Smooth muscle cell (in vitro differentiated cells): ENCODE measurements at regions not wholly inside any gene's neighbourhood (a gene's known extent, or its start where the extent isn't known, plus 50 kb on each side); places are given as distances from the start of the nearest gene placed in this dataset.

ENCODE experiments used
- DNase-seq: peaks from one replicate; lab custom pipeline; 2025; ENCODE audit not compliant: unreplicated experiment; lab: John Stamatoyannopoulos, UW
- H2AFZ ChIP-seq: fragments of 200-600 bp; sonication (generic); 2 replicates; pipeline ENCODE4 v1.6.0; 2016; ENCODE audit warnings: antibody characterized with exemption, low read depth, mild to moderate bottlenecking
- H3F3A ChIP-seq: fragments of 200-600 bp; sonication (generic); 2 replicates; pipeline ENCODE4 v1.6.0; 2017; ENCODE audit warnings: antibody characterized with exemption, low read depth
- H3K27ac ChIP-seq: fragments of 200-600 bp; sonication (generic); 2 replicates; pipeline ENCODE4 v1.5.1; 2016; ENCODE audit warnings: low read depth, mild to moderate bottlenecking
- H3K27me3 ChIP-seq: fragments of 200-600 bp; sonication (generic); 2 replicates; pipeline ENCODE4 v1.6.1; 2016; ENCODE audit warnings: low read depth, mild to moderate bottlenecking
- H3K36me3 ChIP-seq: fragments of 200-600 bp; sonication (generic); 2 replicates; pipeline ENCODE4 v1.5.1; 2016; ENCODE audit warnings: low read depth
- H3K4me1 ChIP-seq: fragments of 200-600 bp; sonication (generic); 2 replicates; pipeline ENCODE4 v1.5.1; 2016; ENCODE audit warnings: low read depth
- H3K4me2 ChIP-seq: fragments of 200-600 bp; sonication (generic); 2 replicates; pipeline ENCODE4 v1.6.0; 2016; ENCODE audit warnings: mild to moderate bottlenecking
- H3K4me3 ChIP-seq: fragments of 200-600 bp; sonication (generic); 2 replicates; pipeline ENCODE4 v1.5.1; 2016; ENCODE audit warnings: mild to moderate bottlenecking
- H3K79me2 ChIP-seq: fragments of 200-600 bp; sonication (generic); 2 replicates; pipeline ENCODE4 v1.6.0; 2016; ENCODE audit warnings: low read depth, mild to moderate bottlenecking
- H3K9ac ChIP-seq: fragments of 200-600 bp; sonication (generic); 2 replicates; pipeline ENCODE4 v1.6.0; 2016; ENCODE audit warnings: low read depth
- H3K9me3 ChIP-seq: fragments of 200-600 bp; sonication (generic); replicated peaks from 2 replicates; pipeline ENCODE4 v1.5.1; 2016; ENCODE audit warnings: low read depth
- H4K20me1 ChIP-seq: fragments of 200-600 bp; sonication (generic); 2 replicates; pipeline ENCODE4 v1.6.0; 2016; ENCODE audit warnings: low read depth
- CTCF ChIP-seq: fragments of 200-600 bp; sonication (generic); IDR thresholded peaks from 2 replicates; pipeline ENCODE4 v1.5.1; 2017; ENCODE audit warnings: borderline replicate concordance, mild to moderate bottlenecking, antibody characterized with exemption; ENCODE audit not compliant: insufficient read depth, poor library complexity, severe bottlenecking
- WGBS: methylation state at CpG from one replicate; pipeline ENCODE4 v1.1.7; 2016; ENCODE audit warnings: low lambda C conversion rate; 5-methylcytosine and 5-hydroxymethylcytosine counted together

GRCh38 chr11:109552376-109552775 lies 130.4 kb downstream of the C11orf87 start:
- Histone ChIP-seq H3K27ac (no peak overlapping the region), H3K79me2 (no peaks in the 10 kb centered on the region), H3K9me3 (no peaks in the 10 kb centered on the region), H3K27me3 (no peaks in the 10 kb centered on the region), H3K36me3 (no peaks in the 10 kb centered on the region), H3K4me3 (no peak overlapping the region), H3K4me1 (peaks cover 5% of the 10 kb centered on the region), H3K9ac (no peak overlapping the region), H3F3A (no peaks in the 10 kb centered on the region), H2AFZ (no peak overlapping the region), H3K4me2 (peak overlapping the region; percentile 25), H4K20me1 (no peaks in the 10 kb centered on the region)
- WGBS, result 43% methylated on average over 3 of the region's 3 CpGs
- no peak for DNase-seq
- TF ChIP-seq CTCF, result no peak

GRCh38 chr11:109553284-109553683 lies 131.3 kb downstream of the C11orf87 start:
- Histone ChIP-seq H4K20me1 (no peaks in the 10 kb centered on the region), H3K79me2 (no peaks in the 10 kb centered on the region), H3F3A (no peaks in the 10 kb centered on the region), H3K9ac (no peak overlapping the region), H3K4me2 (no peak overlapping the region), H3K36me3 (no peaks in the 10 kb centered on the region), H3K4me1 (no peaks in the 10 kb centered on the region), H3K27ac (no peak overlapping the region), H3K9me3 (no peaks in the 10 kb centered on the region), H2AFZ (no peak overlapping the region), H3K27me3 (no peaks in the 10 kb centered on the region), H3K4me3 (no peak overlapping the region)
- 83% methylated on average over 1 of the region's 1 CpG for WGBS
- no peak for TF ChIP-seq CTCF
- no peak for DNase-seq

GRCh38 chr11:109554951-109555350 lies 133.0 kb downstream of the C11orf87 start:
- Histone ChIP-seq H3K4me3 (no peak overlapping the region), H3K79me2 (no peaks in the 10 kb centered on the region), H3K9me3 (no peaks in the 10 kb centered on the region), H3K9ac (no peak overlapping the region), H3K4me2 (no peak overlapping the region), H3K27ac (no peak overlapping the region), H3K4me1 (no peaks in the 10 kb centered on the region), H3K27me3 (no peaks in the 10 kb centered on the region), H3K36me3 (no peaks in the 10 kb centered on the region), H3F3A (no peaks in the 10 kb centered on the region), H2AFZ (no peak overlapping the region), H4K20me1 (no peaks in the 10 kb centered on the region)
- no peak for TF ChIP-seq CTCF
- no peak for DNase-seq

GRCh38 chr11:109564241-109564640 lies 142.3 kb downstream of the C11orf87 start:
- TF ChIP-seq CTCF, result no peak
- H3K36me3 ChIP-seq, result no peaks in the 10 kb centered on the region
- no peaks in the 10 kb centered on the region for H3K4me1 ChIP-seq
- DNase-seq, result no peak
- no peaks in the 10 kb centered on the region for H3F3A ChIP-seq
- H3K79me2 ChIP-seq, result no peaks in the 10 kb centered on the region
- H3K9me3 ChIP-seq, result no peaks in the 10 kb centered on the region
- H2AFZ ChIP-seq, result no peak overlapping the region
- no peak overlapping the region for H3K27ac ChIP-seq
- H3K27me3 ChIP-seq, result no peaks in the 10 kb centered on the region
- no peaks in the 10 kb centered on the region for H4K20me1 ChIP-seq
- no peak overlapping the region for H3K4me3 ChIP-seq
- no peak overlapping the region for H3K4me2 ChIP-seq
- 79% methylated on average over 1 of the region's 1 CpG for WGBS
- H3K9ac ChIP-seq, result no peak overlapping the region
